Colonic mucosa (tissue), 4 donors: ENCODE measurements at regions not wholly inside any gene's neighbourhood (a gene's known extent, or its start where the extent isn't known, plus 50 kb on each side); places are given as distances from the start of the nearest gene placed in this dataset.

Source experiments
- DNase-seq: peaks from one replicate; pipeline ENCODE4 v3.0.0-alpha.2; 2020
- H3K27ac ChIP-seq: fragments of 200-600 bp; one replicate; pipeline ENCODE4 v1.8.0; 2021
- H3K27me3 ChIP-seq: fragments of 200-600 bp; one replicate; pipeline ENCODE4 v1.8.0; 2021
- H3K36me3 ChIP-seq: fragments of 200-600 bp; one replicate; pipeline ENCODE4 v1.8.0; 2021
- H3K4me1 ChIP-seq: fragments of 200-600 bp; one replicate; pipeline ENCODE4 v1.8.0; 2021; ENCODE audit warnings: mild to moderate bottlenecking
- H3K4me3 ChIP-seq: fragments of 200-600 bp; one replicate; pipeline ENCODE4 v1.8.0; 2021
- H3K9ac ChIP-seq, 2 donors: one replicate each; pipeline ENCODE4 v1.7.0; 2013; ENCODE audit warnings: control low read depth in 2 of 2, low read depth in 2 of 2, low read length in 2 of 2
- H3K9me3 ChIP-seq: fragments of 200-600 bp; one replicate; pipeline ENCODE4 v1.8.0; 2021
- CTCF ChIP-seq: fragments of 200-600 bp; IDR thresholded peaks from one replicate; pipeline ENCODE4 v1.8.0; 2022; ENCODE audit warnings: antibody characterized with exemption, mild to moderate bottlenecking
- intact Hi-C: fragments of 100-400 bp; cut with DNase I; formaldehyde crosslinking; loops from one replicate; pipeline ENCODE4 v1.14.1; 2022
- donor health status: healthy.
- donor health status: DM: no; HTN: no; CAD: no.
- donor health status: DM: no; HTN: no; CAD: no.

GRCh38 chr11:70024773-70025045 is 53.4 kb upstream of the ANO1 start:
- Histone ChIP-seq H3K9me3 (no peaks in the 10 kb centered on the region), H3K4me3 (no peak overlapping the region), H3K4me1 (no peaks in the 10 kb centered on the region), H3K36me3 (no peaks in the 10 kb centered on the region), H3K27me3 (no peaks in the 10 kb centered on the region), H3K9ac (no peak overlapping the region), H3K27ac (no peak overlapping the region)
- TF ChIP-seq CTCF = no peak
- DNase-seq = no peak
- intact Hi-C loops = no loop called here

GRCh38 chr11:70025308-70025707 is 52.8 kb upstream of the ANO1 start:
- Histone ChIP-seq H3K27ac (no peak overlapping the region), H3K9ac (no peak overlapping the region), H3K4me3 (no peak overlapping the region), H3K36me3 (no peaks in the 10 kb centered on the region), H3K27me3 (no peaks in the 10 kb centered on the region), H3K9me3 (no peaks in the 10 kb centered on the region), H3K4me1 (no peaks in the 10 kb centered on the region)
- TF ChIP-seq CTCF = no peak
- DNase-seq = no peak
- intact Hi-C loops = no loop called here

DNA sequence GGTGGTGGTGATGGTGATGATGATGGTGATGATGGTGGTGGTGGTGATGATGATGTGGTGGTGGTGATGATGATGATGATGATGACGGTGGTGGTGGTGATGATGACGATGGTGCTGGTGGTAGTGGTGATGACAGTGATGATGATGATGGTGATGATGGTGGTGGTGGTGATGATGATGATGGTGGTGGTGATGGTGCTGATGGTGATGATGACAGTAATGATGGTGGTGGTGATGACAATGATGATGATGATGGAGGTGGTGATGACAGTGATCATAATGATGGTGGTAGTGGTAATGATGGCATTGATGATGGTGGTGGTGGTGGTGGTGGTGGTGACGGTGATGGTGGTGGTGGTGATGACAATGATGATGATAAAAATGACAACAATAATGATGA is 52.1 kb upstream of the ANO1 start:
- no peaks in the 10 kb centered on the region for H3K4me1 ChIP-seq
- H3K36me3 ChIP-seq = no peaks in the 10 kb centered on the region
- intact Hi-C loops = no loop called here
- H3K27ac ChIP-seq = no peak overlapping the region
- DNase-seq = no peak
- no peaks in the 10 kb centered on the region for H3K9me3 ChIP-seq
- H3K9ac ChIP-seq = no peak overlapping the region
- TF ChIP-seq CTCF = no peak
- no peaks in the 10 kb centered on the region for H3K27me3 ChIP-seq
- no peak overlapping the region for H3K4me3 ChIP-seq

GRCh38 chr11:70026726-70027125 is 51.4 kb upstream of the ANO1 start:
- TF ChIP-seq CTCF = no peak
- Histone ChIP-seq H3K4me3 (no peak overlapping the region), H3K27me3 (no peaks in the 10 kb centered on the region), H3K27ac (no peak overlapping the region), H3K4me1 (no peaks in the 10 kb centered on the region), H3K36me3 (no peaks in the 10 kb centered on the region), H3K9me3 (no peaks in the 10 kb centered on the region), H3K9ac (no peak overlapping the region)
- intact Hi-C loops = no loop called here
- DNase-seq = no peak

DNA sequence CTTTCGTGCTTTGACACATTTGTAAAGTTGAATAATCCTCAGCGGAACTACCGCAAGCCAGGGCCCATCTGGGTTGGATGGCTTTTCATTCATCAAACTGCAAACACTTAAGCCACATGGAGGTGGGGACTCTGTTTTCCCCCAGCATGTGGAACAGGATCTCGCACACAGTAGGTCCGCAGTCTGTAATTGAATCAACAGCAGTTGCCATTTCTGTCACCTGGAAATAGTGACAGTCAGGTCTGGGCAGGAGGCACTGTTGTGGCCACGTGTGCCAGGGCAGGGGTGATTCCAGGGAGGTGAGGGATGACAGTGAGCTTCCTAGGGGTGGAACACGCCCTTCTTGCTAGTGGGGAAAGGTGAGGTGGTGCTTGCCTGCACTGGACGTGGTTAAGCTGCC is 50.7 kb upstream of the ANO1 start:
- no peak overlapping the region for H3K9ac ChIP-seq
- no peak for DNase-seq
- no peaks in the 10 kb centered on the region for H3K36me3 ChIP-seq
- no peak overlapping the region for H3K27ac ChIP-seq
- H3K4me3 ChIP-seq = no peak overlapping the region
- intact Hi-C loops = no loop called here
- TF ChIP-seq CTCF = no peak
- no peaks in the 10 kb centered on the region for H3K9me3 ChIP-seq
- no peaks in the 10 kb centered on the region for H3K27me3 ChIP-seq
- H3K4me1 ChIP-seq = no peaks in the 10 kb centered on the region
